ENCODE measurements at regions not wholly inside any gene's neighbourhood (a gene's known extent, or its start where the extent isn't known, plus 50 kb on each side); places are given as distances from the start of the nearest gene placed in this dataset.

- TF ChIP-seq CSDC2 (CRISPR knock-in tag; IDR thresholded peaks at IDR 0.05): no peak
- TF ChIP-seq GLIS3 (CRISPR knock-in tag; IDR thresholded peaks at IDR 0.05): no peak
- no peak for TF ChIP-seq ZC3H10 (CRISPR knock-in tag; IDR thresholded peaks at IDR 0.05)
- no peak for TF ChIP-seq PATZ1 (CRISPR knock-in tag; IDR thresholded peaks at IDR 0.05; ENCODE audit: borderline replicate concordance)
- TF ChIP-seq ARNTL (CRISPR knock-in tag; IDR thresholded peaks at IDR 0.05; ENCODE audit: borderline replicate concordance, low read depth): no peak
- no peak for TF ChIP-seq SNAI2 (CRISPR knock-in tag; IDR thresholded peaks at IDR 0.05)
- TF ChIP-seq OSR1 (CRISPR knock-in tag; IDR thresholded peaks at IDR 0.05): no peak
- TF ChIP-seq BACH2 (CRISPR knock-in tag; IDR thresholded peaks at IDR 0.05; ENCODE audit: borderline replicate concordance): no peak
- no peak for TF ChIP-seq ISL1 (CRISPR knock-in tag; IDR thresholded peaks at IDR 0.05)
- TF ChIP-seq CSRNP3 (CRISPR knock-in tag; IDR thresholded peaks at IDR 0.05): no peak
- TF ChIP-seq TOX (CRISPR knock-in tag; IDR thresholded peaks at IDR 0.05; ENCODE audit: borderline replicate concordance): no peak
- no peak for TF ChIP-seq TSHZ2 (CRISPR knock-in tag; IDR thresholded peaks at IDR 0.05)
- no peak for TF ChIP-seq ZFP30 (CRISPR knock-in tag; IDR thresholded peaks at IDR 0.05)
- TF ChIP-seq POU6F1 (CRISPR knock-in tag; IDR thresholded peaks at IDR 0.05; ENCODE audit: borderline replicate concordance, low read depth): no peak
- TF ChIP-seq PPARA (CRISPR knock-in tag; IDR thresholded peaks at IDR 0.05; ENCODE audit: borderline replicate concordance): no peak
- no peak for TF ChIP-seq ZNF70 (CRISPR knock-in tag; IDR thresholded peaks at IDR 0.05)
- no peak for ATAC-seq
Observed at GRCh38 chr2:154551649-154552048, 146.8 kb upstream of the KCNJ3 start.

- no peak for ATAC-seq
- TF ChIP-seq CSDC2 (CRISPR knock-in tag; IDR thresholded peaks at IDR 0.05) (no peak), PPARA (CRISPR knock-in tag; IDR thresholded peaks at IDR 0.05; ENCODE audit: borderline replicate concordance) (no peak), CREB5 (CRISPR knock-in tag; IDR thresholded peaks at IDR 0.05; ENCODE audit: low read depth) (no peak), GLIS3 (CRISPR knock-in tag; IDR thresholded peaks at IDR 0.05) (no peak), ARNTL (CRISPR knock-in tag; IDR thresholded peaks at IDR 0.05; ENCODE audit: borderline replicate concordance, low read depth) (no peak), ZFP3 (CRISPR knock-in tag; IDR thresholded peaks at IDR 0.05) (no peak), ZNF70 (CRISPR knock-in tag; IDR thresholded peaks at IDR 0.05) (no peak), SNAI2 (CRISPR knock-in tag; IDR thresholded peaks at IDR 0.05) (no peak), ZNF8 (CRISPR knock-in tag; IDR thresholded peaks at IDR 0.05) (no peak), OSR1 (CRISPR knock-in tag; IDR thresholded peaks at IDR 0.05) (no peak), ISL1 (CRISPR knock-in tag; IDR thresholded peaks at IDR 0.05) (no peak), ZC3H10 (CRISPR knock-in tag; IDR thresholded peaks at IDR 0.05) (no peak), ZFP30 (CRISPR knock-in tag; IDR thresholded peaks at IDR 0.05) (no peak), CSRNP3 (CRISPR knock-in tag; IDR thresholded peaks at IDR 0.05) (no peak)
Observed at GRCh38 chr2:154554046-154554445, 144.4 kb upstream of the KCNJ3 start.

Data from SK-N-SH treated with all-trans-retinoic acid at 6 μM for 48 hours (cell line).